OCI-LY1 (cell line): ENCODE measurements at regions not wholly inside any gene's neighbourhood (a gene's known extent, or its start where the extent isn't known, plus 50 kb on each side); places are given as distances from the start of the nearest gene placed in this dataset.

Source experiments
- H2AFZ ChIP-seq: fragments of 200-600 bp; sonication (generic), shearing (Covaris generic); 2 replicates; pipeline ENCODE4 v1.6.0; 2014; ENCODE audit warnings: antibody characterized with exemption, mild to moderate bottlenecking, low read length
- H3F3A ChIP-seq: fragments of 200-600 bp; sonication (generic), shearing (Covaris generic); 2 replicates; pipeline ENCODE4 v1.6.0; 2014; ENCODE audit warnings: mild to moderate bottlenecking, antibody characterized with exemption, low read length, moderate library complexity; ENCODE audit not compliant: insufficient read depth
- H3K27ac ChIP-seq: fragments of 200-600 bp; sonication (generic); 2 replicates; pipeline ENCODE4 v1.5.1; 2014; ENCODE audit warnings: low read length, mixed run types, mild to moderate bottlenecking, low read depth; ENCODE audit not compliant: poor library complexity, severe bottlenecking
- H3K27me3 ChIP-seq: fragments of 200-600 bp; sonication (generic); 2 replicates; pipeline ENCODE4 v1.6.0; 2014; ENCODE audit warnings: antibody characterized with exemption, mild to moderate bottlenecking, low read length, moderate library complexity; ENCODE audit not compliant: insufficient read depth
- H3K36me3 ChIP-seq: fragments of 200-600 bp; sonication (generic); 2 replicates; pipeline ENCODE4 v1.6.1; 2014; ENCODE audit warnings: mild to moderate bottlenecking, antibody characterized with exemption, low read length, moderate library complexity, mixed read lengths; ENCODE audit not compliant: insufficient read depth
- H3K4me1 ChIP-seq: fragments of 200-600 bp; sonication (generic); 2 replicates; pipeline ENCODE4 v1.5.1; 2014; ENCODE audit warnings: mild to moderate bottlenecking, low read length, moderate library complexity; ENCODE audit not compliant: insufficient read depth, severe bottlenecking
- H3K4me2 ChIP-seq: fragments of 200-600 bp; sonication (generic), shearing (Covaris generic); 2 replicates; pipeline ENCODE4 v1.6.1; 2014; ENCODE audit warnings: low read length
- H3K4me3 ChIP-seq: fragments of 200-600 bp; sonication (generic); 2 replicates; pipeline ENCODE4 v1.5.1; 2014; ENCODE audit warnings: low read length, low read depth, mild to moderate bottlenecking, mixed read lengths; ENCODE audit not compliant: poor library complexity, severe bottlenecking
- H3K79me2 ChIP-seq: fragments of 200-600 bp; shearing (Covaris generic); 2 replicates; pipeline ENCODE4 v1.6.1; 2016; ENCODE audit warnings: mixed run types, low read length, mixed read lengths; ENCODE audit not compliant: insufficient read depth
- H3K9ac ChIP-seq: fragments of 200-600 bp; sonication (generic), shearing (Covaris generic); 2 replicates; pipeline ENCODE4 v1.6.1; 2014; ENCODE audit warnings: mild to moderate bottlenecking, low read length, mixed read lengths
- H3K9me2 ChIP-seq: fragments of 200-600 bp; sonication (generic), shearing (Covaris generic); 2 replicates; pipeline ENCODE4 v1.6.1; 2014; ENCODE audit warnings: low read depth, mild to moderate bottlenecking, low read length, mixed read lengths
- H3K9me3 ChIP-seq: fragments of 200-600 bp; shearing (Covaris generic); 2 replicates; pipeline ENCODE4 v1.6.1; 2014; ENCODE audit warnings: low read length, mixed read lengths
- H4K20me1 ChIP-seq: fragments of 200-600 bp; sonication (generic), shearing (Covaris generic); 2 replicates; pipeline ENCODE4 v1.6.0; 2016; ENCODE audit warnings: mild to moderate bottlenecking, low read length; ENCODE audit not compliant: insufficient read depth
- EZH2 ChIP-seq: fragments of 200-600 bp; sonication (generic), shearing (Covaris generic); IDR thresholded peaks from 2 replicates; pipeline ENCODE4 v1.8.0; 2017; ENCODE audit warnings: borderline replicate concordance, mixed run types, mild to moderate bottlenecking, antibody characterized with exemption, low read length, moderate library complexity, mixed read lengths
- TF ChIP-seq, protein P1 (sequence below): fragments of 200-600 bp; sonication (generic), shearing (Covaris generic); IDR thresholded peaks from 2 replicates; pipeline ENCODE4 v1.5.1; 2017; ENCODE audit warnings: mild to moderate bottlenecking, antibody characterized with exemption, low read length, moderate library complexity, mixed read lengths

DNA sequence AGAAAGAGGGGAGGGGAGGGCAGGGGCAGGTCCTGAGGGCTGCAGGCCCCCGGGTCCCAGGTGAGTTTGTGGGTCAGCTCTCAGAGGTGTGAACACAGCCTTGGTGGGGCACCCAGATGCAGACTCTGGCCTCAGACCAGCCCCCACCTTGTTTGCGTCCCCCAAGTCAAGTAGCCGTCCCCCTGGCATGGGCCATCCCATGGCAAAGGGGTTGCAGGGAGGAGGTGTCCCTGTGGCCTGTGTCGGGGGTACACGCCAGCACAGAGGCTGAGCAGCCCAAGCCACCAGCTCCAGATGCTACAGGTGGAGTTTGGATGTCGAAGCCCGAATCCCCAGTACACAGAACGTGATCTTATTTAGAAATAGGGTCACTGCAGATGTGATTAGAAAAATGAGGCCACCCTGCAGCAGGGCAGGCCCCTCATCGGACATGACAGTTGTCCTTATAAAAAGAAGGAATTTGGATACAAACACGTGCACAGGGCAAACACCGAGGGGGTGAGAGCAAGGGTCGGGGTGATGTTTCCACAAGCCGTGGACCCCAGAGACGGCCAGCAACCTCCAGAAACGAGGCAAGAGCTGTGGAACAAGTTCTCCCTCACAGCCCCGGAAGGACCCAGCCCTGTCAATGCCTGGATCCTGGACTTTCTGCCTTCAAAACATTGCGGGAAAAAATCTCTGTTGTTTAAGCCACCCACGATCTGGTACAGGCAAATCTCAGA is 141.2 kb upstream of the C14orf180 start:
- Histone ChIP-seq H3K4me1 (no peaks in the 10 kb centered on the region), H3K4me3 (no peak overlapping the region), H3K36me3 (no peaks in the 10 kb centered on the region), H3K27ac (no peak overlapping the region), H3K27me3 (no peaks in the 10 kb centered on the region; the same call in 1 of the 2 replicates), H3K9me2 (no peaks in the 10 kb centered on the region), H2AFZ (no peak overlapping the region), H3K4me2 (no peak overlapping the region), H3K9me3 (no peaks in the 10 kb centered on the region), H3K9ac (no peak overlapping the region), H3F3A (no peaks in the 10 kb centered on the region), H3K79me2 (no peaks in the 10 kb centered on the region), H4K20me1 (no peaks in the 10 kb centered on the region)
- TF ChIP-seq EZH2 = no peak

DNA sequence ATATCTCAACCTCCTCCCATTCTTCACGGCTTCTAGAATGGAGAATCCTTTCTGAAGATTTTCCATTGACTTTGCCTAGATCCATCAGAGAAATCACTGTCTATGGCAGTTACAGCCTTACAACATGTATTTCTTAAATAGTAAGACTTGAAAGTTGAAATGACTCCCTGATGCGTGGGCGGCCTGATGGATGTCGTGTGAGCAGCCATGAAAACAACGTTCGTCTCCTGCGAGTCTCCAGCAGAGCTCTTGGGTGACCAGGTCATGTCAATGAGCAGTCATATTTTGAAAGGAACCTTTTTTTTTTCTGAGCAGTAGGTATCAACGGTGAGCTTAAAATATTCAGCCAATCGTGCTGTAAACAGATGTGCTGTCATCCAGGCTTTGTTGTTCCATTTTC is 139.9 kb upstream of the C14orf180 start:
- H3K9ac ChIP-seq = no peak overlapping the region
- no peak for TF ChIP-seq EZH2
- TF ChIP-seq, protein P1, sequence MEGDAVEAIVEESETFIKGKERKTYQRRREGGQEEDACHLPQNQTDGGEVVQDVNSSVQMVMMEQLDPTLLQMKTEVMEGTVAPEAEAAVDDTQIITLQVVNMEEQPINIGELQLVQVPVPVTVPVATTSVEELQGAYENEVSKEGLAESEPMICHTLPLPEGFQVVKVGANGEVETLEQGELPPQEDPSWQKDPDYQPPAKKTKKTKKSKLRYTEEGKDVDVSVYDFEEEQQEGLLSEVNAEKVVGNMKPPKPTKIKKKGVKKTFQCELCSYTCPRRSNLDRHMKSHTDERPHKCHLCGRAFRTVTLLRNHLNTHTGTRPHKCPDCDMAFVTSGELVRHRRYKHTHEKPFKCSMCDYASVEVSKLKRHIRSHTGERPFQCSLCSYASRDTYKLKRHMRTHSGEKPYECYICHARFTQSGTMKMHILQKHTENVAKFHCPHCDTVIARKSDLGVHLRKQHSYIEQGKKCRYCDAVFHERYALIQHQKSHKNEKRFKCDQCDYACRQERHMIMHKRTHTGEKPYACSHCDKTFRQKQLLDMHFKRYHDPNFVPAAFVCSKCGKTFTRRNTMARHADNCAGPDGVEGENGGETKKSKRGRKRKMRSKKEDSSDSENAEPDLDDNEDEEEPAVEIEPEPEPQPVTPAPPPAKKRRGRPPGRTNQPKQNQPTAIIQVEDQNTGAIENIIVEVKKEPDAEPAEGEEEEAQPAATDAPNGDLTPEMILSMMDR = no peak
- no peaks in the 10 kb centered on the region for H3K9me2 ChIP-seq
- H3K27me3 ChIP-seq = no peaks in the 10 kb centered on the region; the same call in 1 of the 2 replicates
- H3K9me3 ChIP-seq = no peaks in the 10 kb centered on the region
- H3K4me1 ChIP-seq = no peaks in the 10 kb centered on the region
- no peak overlapping the region for H3K27ac ChIP-seq
- no peaks in the 10 kb centered on the region for H4K20me1 ChIP-seq
- H3K4me2 ChIP-seq = no peak overlapping the region
- H3F3A ChIP-seq = no peaks in the 10 kb centered on the region
- H3K4me3 ChIP-seq = no peak overlapping the region
- no peaks in the 10 kb centered on the region for H3K36me3 ChIP-seq
- no peak overlapping the region for H2AFZ ChIP-seq
- no peaks in the 10 kb centered on the region for H3K79me2 ChIP-seq

DNA sequence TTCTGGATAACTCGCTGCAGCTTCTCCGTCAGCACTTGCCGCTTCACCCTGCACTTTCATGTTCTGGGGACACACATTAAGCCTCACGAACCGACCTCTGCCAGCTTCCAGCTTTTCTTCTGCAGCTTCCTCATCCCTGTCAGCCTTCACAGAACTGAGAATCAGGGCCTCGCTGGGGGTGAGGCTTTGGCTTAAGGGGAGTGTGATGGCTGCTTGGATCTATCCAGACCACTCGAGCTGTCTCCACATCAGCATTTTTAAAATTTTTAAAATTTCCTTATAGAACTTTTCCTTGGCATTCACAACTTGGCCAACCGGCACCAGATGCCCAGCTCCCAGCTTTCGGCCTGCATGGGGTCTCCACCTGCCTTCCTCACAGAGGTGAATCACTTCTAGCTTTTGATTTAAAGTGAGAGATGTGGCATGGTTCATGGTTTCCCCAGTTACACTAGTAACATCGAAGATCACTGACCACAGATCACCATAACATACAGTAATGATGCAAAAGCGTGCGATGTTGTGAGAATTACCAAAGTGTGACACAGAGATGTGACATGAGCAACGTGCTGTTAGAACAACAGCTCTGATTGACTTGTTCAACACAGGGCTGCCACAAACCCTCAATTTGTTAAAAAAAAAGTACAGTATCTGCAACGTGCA is 139.1 kb upstream of the C14orf180 start:
- H3F3A ChIP-seq = no peaks in the 10 kb centered on the region
- no peaks in the 10 kb centered on the region for H3K79me2 ChIP-seq
- no peaks in the 10 kb centered on the region for H3K4me1 ChIP-seq
- peaks cover 3% of the 10 kb centered on the region; the same call in 1 of the 2 replicates for H3K27me3 ChIP-seq
- H3K36me3 ChIP-seq = no peaks in the 10 kb centered on the region
- no peak overlapping the region for H3K9ac ChIP-seq
- no peak for TF ChIP-seq EZH2
- TF ChIP-seq, protein P1 = no peak
- no peaks in the 10 kb centered on the region for H3K9me3 ChIP-seq
- H3K4me3 ChIP-seq = no peak overlapping the region
- H3K27ac ChIP-seq = no peak overlapping the region
- no peaks in the 10 kb centered on the region for H4K20me1 ChIP-seq
- no peak overlapping the region for H2AFZ ChIP-seq
- H3K9me2 ChIP-seq = no peaks in the 10 kb centered on the region
- no peak overlapping the region for H3K4me2 ChIP-seq
